GM18861 (cell line): ENCODE measurements at regions not wholly inside any gene's neighbourhood (a gene's known extent, or its start where the extent isn't known, plus 50 kb on each side); places are given as distances from the start of the nearest gene placed in this dataset.

Experiments
- ATAC-seq: cut with Tn5 transposase; IDR thresholded peaks from one replicate; pipeline ENCODE4 v1.9.1; 2021; ENCODE audit not compliant: unreplicated experiment

GRCh38 chr4:34790131-34790530 is 1454.2 kb downstream of the ARAP2 start:
- no peak for ATAC-seq

GRCh38 chr4:34791209-34791608 is 1453.1 kb downstream of the ARAP2 start:
- ATAC-seq: no peak

GRCh38 chr4:34800953-34801352 is 1443.4 kb downstream of the ARAP2 start:
- no peak for ATAC-seq

- ATAC-seq: no peak
These were observed 1430.0 kb downstream of the ARAP2 start for GRCh38 chr4:34814266-34814665.

- ATAC-seq: no peak
These were observed 1419.8 kb downstream of the ARAP2 start for GRCh38 chr4:34824515-34824914.

- no peak for ATAC-seq
These were observed 1417.7 kb downstream of the ARAP2 start for GRCh38 chr4:34826660-34827059.

GRCh38 chr4:34845926-34846325 is 1398.4 kb downstream of the ARAP2 start:
- no peak for ATAC-seq

GRCh38 chr4:34850421-34850820 is 1393.9 kb downstream of the ARAP2 start:
- ATAC-seq: no peak

- no peak for ATAC-seq
These were observed 1393.3 kb downstream of the ARAP2 start for GRCh38 chr4:34850968-34851367.

GRCh38 chr4:34851411-34851810 is 1392.9 kb downstream of the ARAP2 start:
- ATAC-seq: no peak

GRCh38 chr4:34854451-34854850 is 1389.9 kb downstream of the ARAP2 start:
- no peak for ATAC-seq

GRCh38 chr4:34861666-34862065 is 1382.6 kb downstream of the ARAP2 start:
- no peak for ATAC-seq

- ATAC-seq: no peak
These were observed 1365.4 kb downstream of the ARAP2 start for GRCh38 chr4:34878961-34879360.

GRCh38 chr4:34880246-34880645 is 1364.1 kb downstream of the ARAP2 start:
- ATAC-seq: no peak

- no peak for ATAC-seq
These were observed 1352.4 kb downstream of the ARAP2 start for GRCh38 chr4:34891892-34892291.

- ATAC-seq: no peak
These were observed 1350.9 kb downstream of the ARAP2 start for GRCh38 chr4:34893382-34893781.

- no peak for ATAC-seq
These were observed 1324.3 kb downstream of the ARAP2 start for GRCh38 chr4:34920032-34920431.

GRCh38 chr4:34921391-34921790 is 1322.9 kb downstream of the ARAP2 start:
- ATAC-seq: no peak

GRCh38 chr4:34922325-34922724 is 1322.0 kb downstream of the ARAP2 start:
- no peak for ATAC-seq

GRCh38 chr4:34932591-34932990 is 1311.7 kb downstream of the ARAP2 start:
- ATAC-seq: no peak

- ATAC-seq: no peak
These were observed 1308.6 kb downstream of the ARAP2 start for GRCh38 chr4:34935739-34936138.

- ATAC-seq: no peak
These were observed 1305.2 kb downstream of the ARAP2 start for GRCh38 chr4:34939073-34939472.

- ATAC-seq: no peak
These were observed 1300.5 kb downstream of the ARAP2 start for GRCh38 chr4:34943741-34944386.
